ENCODE measurements at regions not wholly inside any gene's neighbourhood (a gene's known extent, or its start where the extent isn't known, plus 50 kb on each side); places are given as distances from the start of the nearest gene placed in this dataset.

- TF ChIP-seq CTCF (IDR thresholded peaks at IDR 0.05), result no peak
- TF ChIP-seq POLR2AphosphoS5 (IDR thresholded peaks at IDR 0.05; ENCODE audit: low read depth, low read length), result no peak
- no peak for TF ChIP-seq TCF7L2 (IDR thresholded peaks at IDR 0.05; ENCODE audit: low read depth, low read length)
- TF ChIP-seq REST (IDR thresholded peaks at IDR 0.05; ENCODE audit: insufficient read depth in 1 of 2, low read depth in 2 of 2, low read length in 1 of 2), result no peak
Observed at GRCh38 chr1:164210211-164210739, 348.7 kb upstream of the PBX1 start.
